GM23338 (cell line): ENCODE measurements at regions not wholly inside any gene's neighbourhood (a gene's known extent, or its start where the extent isn't known, plus 50 kb on each side); places are given as distances from the start of the nearest gene placed in this dataset.

ENCODE experiments used
- ATAC-seq: fragments of 200-7000 bp; cut with Tn5 transposase; 3 replicates; pipeline ENCODE4 v1.9.1; 2020
- DNase-seq: peaks from one replicate; pipeline ENCODE4 v3.0.0-alpha.2; 2015; ENCODE audit warnings: low spot score
- H2AFZ ChIP-seq: fragments of 200-600 bp; sonication (generic); 2 replicates; pipeline ENCODE4 v1.8.0; 2016; ENCODE audit warnings: antibody characterized with exemption, mild to moderate bottlenecking, moderate library complexity
- H3F3A ChIP-seq: fragments of 200-600 bp; sonication (generic); replicated peaks from 2 replicates; pipeline ENCODE4 v1.8.0; 2017; ENCODE audit warnings: antibody characterized with exemption, mixed run types, low read depth
- H3K27ac ChIP-seq: fragments of 200-600 bp; sonication (generic); 2 replicates; pipeline ENCODE4 v1.6.1; 2016; ENCODE audit warnings: low read depth
- H3K27me3 ChIP-seq: fragments of 200-600 bp; sonication (generic); 2 replicates; pipeline ENCODE4 v1.8.0; 2016; ENCODE audit warnings: mild to moderate bottlenecking, mixed run types, moderate library complexity; ENCODE audit not compliant: insufficient read depth
- H3K36me3 ChIP-seq: fragments of 200-600 bp; sonication (generic); 2 replicates; pipeline ENCODE4 v1.8.0; 2016; ENCODE audit warnings: mild to moderate bottlenecking; ENCODE audit not compliant: insufficient read depth
- H3K4me1 ChIP-seq: fragments of 200-600 bp; sonication (generic); 2 replicates; pipeline ENCODE4 v1.8.0; 2016; ENCODE audit warnings: mild to moderate bottlenecking, moderate library complexity; ENCODE audit not compliant: insufficient read depth
- H3K4me2 ChIP-seq: fragments of 200-600 bp; sonication (generic); 2 replicates; pipeline ENCODE4 v1.7.1; 2017; ENCODE audit warnings: mixed run types
- H3K4me3 ChIP-seq: fragments of 200-600 bp; sonication (generic); 2 replicates; pipeline ENCODE4 v1.6.1; 2016; ENCODE audit warnings: mixed run types
- H3K79me2 ChIP-seq: fragments of 200-600 bp; sonication (generic); replicated peaks from 2 replicates; pipeline ENCODE4 v1.8.0; 2017; ENCODE audit warnings: mild to moderate bottlenecking; ENCODE audit not compliant: insufficient read depth
- H3K9me2 ChIP-seq: fragments of 200-600 bp; sonication (generic); 2 replicates; pipeline ENCODE4 v1.8.0; 2017; ENCODE audit not compliant: insufficient read depth
- H4K20me1 ChIP-seq: fragments of 200-600 bp; sonication (generic); replicated peaks from 2 replicates; pipeline ENCODE4 v1.8.0; 2017; ENCODE audit warnings: mild to moderate bottlenecking; ENCODE audit not compliant: insufficient read depth
- H3K27ac Mint-ChIP-seq: 2 replicates; pipeline ENCODE4 v1.8.0; 2020; ENCODE audit warnings: inconsistent platforms, mild to moderate bottlenecking, moderate library complexity, mixed read lengths
- H3K27me3 Mint-ChIP-seq: 3 replicates; pipeline ENCODE4 v1.8.0; 2022; ENCODE audit warnings: low read depth, mild to moderate bottlenecking, moderate library complexity, mixed read lengths, inconsistent platforms; ENCODE audit not compliant: insufficient read depth, poor library complexity
- H3K36me3 Mint-ChIP-seq: 3 replicates; pipeline ENCODE4 v1.8.0; 2021; ENCODE audit warnings: low read depth, mild to moderate bottlenecking, inconsistent platforms, moderate library complexity, mixed read lengths
- H3K4me1 Mint-ChIP-seq: 3 replicates; pipeline ENCODE4 v1.8.0; 2020; ENCODE audit warnings: mild to moderate bottlenecking, inconsistent platforms, mixed read lengths
- H3K4me3 Mint-ChIP-seq: 3 replicates; pipeline ENCODE4 v1.8.0; 2021; ENCODE audit warnings: moderate library complexity, mild to moderate bottlenecking, inconsistent platforms, mixed read lengths
- H3K9me3 Mint-ChIP-seq: 3 replicates; pipeline ENCODE4 v1.8.0; 2020; ENCODE audit warnings: moderate library complexity, mild to moderate bottlenecking, inconsistent platforms, mixed read lengths
- CTCF ChIP-seq, 2 experiments: fragments of 200-600 bp in 1 of 2; sonication (generic) in 1 of 2; conservative IDR thresholded peaks; 2 replicates each; pipeline versions ENCODE4 v1.5.1 to v1.6.1; 2016 to 2017; ENCODE audit warnings: antibody characterized with exemption in 2 of 2, low read depth in 2 of 2, mild to moderate bottlenecking in 2 of 2, moderate library complexity in 1 of 2
- ETS1 ChIP-seq: IDR thresholded peaks from 2 replicates; pipeline ENCODE4 v1.6.1; 2016; ENCODE audit warnings: antibody characterized with exemption
- EZH2 ChIP-seq: fragments of 200-600 bp; sonication (generic); IDR thresholded peaks from one replicate; pipeline ENCODE4 v1.8.0; 2017; ENCODE audit warnings: antibody characterized with exemption, mild to moderate bottlenecking, low read depth; ENCODE audit not compliant: unreplicated experiment
- EZH2phosphoT487 ChIP-seq: fragments of 200-600 bp; sonication (generic); IDR thresholded peaks from one replicate; pipeline ENCODE4 v1.8.1; 2018; ENCODE audit warnings: antibody characterized with exemption; ENCODE audit not compliant: unreplicated experiment
- JUNB ChIP-seq: IDR thresholded peaks from one replicate; pipeline ENCODE4 v1.6.1; 2016; ENCODE audit warnings: antibody characterized with exemption; ENCODE audit not compliant: unreplicated experiment
- NANOG ChIP-seq: IDR thresholded peaks from 2 replicates; pipeline ENCODE4 v1.6.1; 2016; ENCODE audit warnings: antibody characterized with exemption, borderline replicate concordance
- REST ChIP-seq: IDR thresholded peaks from one replicate; pipeline ENCODE4 v1.6.1; 2018; ENCODE audit warnings: antibody characterized with exemption; ENCODE audit not compliant: unreplicated experiment
- STAT1 ChIP-seq: IDR thresholded peaks from one replicate; pipeline ENCODE4 v1.6.1; 2016; ENCODE audit warnings: antibody characterized with exemption; ENCODE audit not compliant: unreplicated experiment
- ZNF114 ChIP-seq: fragments of 250-450 bp; sonication (Bioruptor Pico); IDR thresholded peaks from 2 replicates; pipeline ENCODE4 v1.5.0; 2020; ENCODE audit warnings: mild to moderate bottlenecking, moderate library complexity
- ZNF331 ChIP-seq: fragments of 250-450 bp; sonication (Bioruptor Pico); IDR thresholded peaks from 2 replicates; pipeline ENCODE4 v1.5.0; 2020; ENCODE audit warnings: low read depth, mild to moderate bottlenecking, moderate library complexity

- Mint-ChIP-seq H3K27ac (no peak overlapping the region; the same call in 1 of the 2 replicates), H3K4me3 (no peak overlapping the region), H3K9me3 (no peaks in the 10 kb centered on the region), H3K36me3 (no peaks in the 10 kb centered on the region), H3K4me1 (no peaks in the 10 kb centered on the region; the same call in 2 of the 3 replicates), H3K27me3 (no peaks in the 10 kb centered on the region)
- Histone ChIP-seq H3K27ac (no peak overlapping the region), H3K4me2 (no peak overlapping the region), H3K27me3 (no peaks in the 10 kb centered on the region), H3K36me3 (no peaks in the 10 kb centered on the region), H3K4me1 (no peaks in the 10 kb centered on the region), H3F3A (no peaks in the 10 kb centered on the region), H3K79me2 (no peaks in the 10 kb centered on the region), H4K20me1 (no peaks in the 10 kb centered on the region), H3K4me3 (no peak overlapping the region), H2AFZ (peak overlapping the region; percentile 47), H3K9me2 (no peaks in the 10 kb centered on the region)
- no peak for DNase-seq
- no peak for ATAC-seq
- TF ChIP-seq EZH2phosphoT487: no peak
- TF ChIP-seq ZNF331 (CRISPR knock-in tag): no peak
- TF ChIP-seq REST: no peak
Observed at GRCh38 chr7:42673951-42674350, 237.9 kb downstream of the C7orf25 start.

- Histone ChIP-seq H3K4me1 (no peaks in the 10 kb centered on the region), H3K36me3 (no peaks in the 10 kb centered on the region), H3K79me2 (no peaks in the 10 kb centered on the region), H3K4me3 (no peak overlapping the region), H3K27ac (no peak overlapping the region), H3K9me2 (no peaks in the 10 kb centered on the region), H3F3A (no peaks in the 10 kb centered on the region), H3K4me2 (no peak overlapping the region), H2AFZ (peak overlapping the region; percentile 50), H3K27me3 (no peaks in the 10 kb centered on the region), H4K20me1 (no peaks in the 10 kb centered on the region)
- H3K27me3 Mint-ChIP-seq: no peaks in the 10 kb centered on the region
- ATAC-seq (no peak), DNase-seq (no peak)
- no peaks in the 10 kb centered on the region for H3K36me3 Mint-ChIP-seq
- no peaks in the 10 kb centered on the region for H3K4me1 Mint-ChIP-seq
- H3K27ac Mint-ChIP-seq: no peak overlapping the region
- no peak overlapping the region for H3K4me3 Mint-ChIP-seq
- peaks cover 1% of the 10 kb centered on the region; the same call in 2 of the 3 replicates for H3K9me3 Mint-ChIP-seq
- TF ChIP-seq ZNF114 (CRISPR knock-in tag) (no peak), EZH2 (no peak), CTCF (conservative IDR thresholded peaks at IDR 0.05; ENCODE audit: low read depth in 2 of 2) (no peak), NANOG (no peak), JUNB (no peak), ETS1 (no peak), REST (no peak), EZH2phosphoT487 (no peak), STAT1 (no peak)
Observed at GRCh38 chr7:42672339-42672999, 239.4 kb downstream of the C7orf25 start.
